Aorta (tissue), 5 donors: ENCODE measurements at regions not wholly inside any gene's neighbourhood (a gene's known extent, or its start where the extent isn't known, plus 50 kb on each side); places are given as distances from the start of the nearest gene placed in this dataset.
"Not testable (repeated sequence)": the region's sequence is repeated elsewhere in the genome, so short reads cannot be mapped to it uniquely, and the experiment has no call there.

ENCODE experiments used
- ATAC-seq: fragments of 200-7000 bp; cut with Tn5 transposase; one replicate; pipeline ENCODE4 v1.9.1; 2022; ENCODE audit warnings: moderate library complexity; ENCODE audit not compliant: low FRiP score
- DNase-seq, 2 donors: peaks; one replicate each; pipeline ENCODE4 v3.0.0-alpha.2; 2020
- H3K27ac ChIP-seq, 2 donors: one replicate each; pipeline ENCODE4 v1.5.1; 2013; ENCODE audit warnings: low read length in 2 of 2, mild to moderate bottlenecking in 2 of 2, moderate library complexity in 2 of 2, control low read depth in 1 of 2, inconsistent platforms in 1 of 2, low read depth in 1 of 2
- H3K27me3 ChIP-seq, 2 donors: one replicate each; pipeline ENCODE4 v1.6.1; 2013; ENCODE audit warnings: control low read depth in 1 of 2, low read length in 1 of 2, mild to moderate bottlenecking in 1 of 2, moderate library complexity in 1 of 2; ENCODE audit not compliant: insufficient read depth in 2 of 2, control insufficient read depth in 1 of 2
- H3K36me3 ChIP-seq, 2 donors: one replicate each; pipeline ENCODE4 v1.6.1; 2013; ENCODE audit warnings: control low read depth in 1 of 2, low read length in 1 of 2, mild to moderate bottlenecking in 1 of 2; ENCODE audit not compliant: insufficient read depth in 2 of 2, control insufficient read depth in 1 of 2
- H3K4me1 ChIP-seq, 2 donors: one replicate each; pipeline ENCODE4 v1.6.1; 2013; ENCODE audit warnings: low read length in 2 of 2, control low read depth in 1 of 2, mild to moderate bottlenecking in 1 of 2, moderate library complexity in 1 of 2; ENCODE audit not compliant: insufficient read depth in 2 of 2, control insufficient read depth in 1 of 2
- H3K4me3 ChIP-seq, 2 donors: one replicate each; pipeline ENCODE4 v1.5.1; 2013; ENCODE audit warnings: low read length in 2 of 2, control low read depth in 1 of 2, mild to moderate bottlenecking in 1 of 2
- H3K9me3 ChIP-seq: one replicate; pipeline ENCODE4 v1.6.1; 2013; ENCODE audit warnings: mild to moderate bottlenecking, low read length; ENCODE audit not compliant: control insufficient read depth
- WGBS, 2 donors: extraction: QIAGEN DNeasy Blood & Tissue Kit; methylation state at CpG; one replicate each; pipeline ENCODE4 v1.1.7; 2013; 5-methylcytosine and 5-hydroxymethylcytosine counted together
- intact Hi-C, 2 donors: fragments of 100-400 bp; cut with DNase I; formaldehyde crosslinking; loops; one replicate each; pipeline versions ENCODE4 v1.14.2 to v1.15.0; 2022
- donor health status: healthy with polysubstance abuse.
- donor health status: Bipolar disorder and iron deficiency.
- donor health status: DM: no; HTN: no; CAD: no.
- donor health status: DM: no; HTN: no; CAD: no.
- donor health status: DM: yes; HTN: yes; CAD: no.

DNA sequence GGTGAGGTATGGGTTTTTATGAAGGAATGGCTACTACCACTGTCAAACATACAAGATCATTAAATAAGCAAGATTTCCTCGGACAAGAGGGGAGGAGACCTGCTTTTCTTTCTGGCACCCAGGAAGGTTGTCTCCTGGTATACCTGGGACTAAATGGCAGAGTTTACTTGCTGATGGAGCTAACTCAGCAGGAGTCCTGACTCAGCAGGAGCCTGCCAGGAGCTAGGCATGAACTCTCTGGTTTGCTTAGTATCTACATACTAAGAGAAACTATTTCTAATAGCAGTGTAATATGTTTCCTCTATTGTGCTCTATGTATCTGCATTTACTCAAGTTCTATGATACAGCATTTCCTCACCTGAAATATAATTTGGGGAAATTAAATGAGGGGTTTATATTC lies 404.2 kb downstream of the RSL24D1 start:
- no peak for DNase-seq
- no peaks in the 10 kb centered on the region for H3K4me1 ChIP-seq
- H3K36me3 ChIP-seq: no peaks in the 10 kb centered on the region
- no peak overlapping the region for H3K4me3 ChIP-seq
- intact Hi-C loops: no loop called here
- no peak overlapping the region for H3K27ac ChIP-seq
- H3K9me3 ChIP-seq: no peaks in the 10 kb centered on the region
- H3K27me3 ChIP-seq: no peaks in the 10 kb centered on the region
- 79 to 81% methylated on average over 1 of the region's 1 CpG for WGBS, 2 donors
- ATAC-seq: no peak

GRCh38 chr15:54790693-54791092 lies 406.0 kb downstream of the RSL24D1 start:
- H3K4me1 ChIP-seq: no peaks in the 10 kb centered on the region
- intact Hi-C loops: no loop called here

DNA sequence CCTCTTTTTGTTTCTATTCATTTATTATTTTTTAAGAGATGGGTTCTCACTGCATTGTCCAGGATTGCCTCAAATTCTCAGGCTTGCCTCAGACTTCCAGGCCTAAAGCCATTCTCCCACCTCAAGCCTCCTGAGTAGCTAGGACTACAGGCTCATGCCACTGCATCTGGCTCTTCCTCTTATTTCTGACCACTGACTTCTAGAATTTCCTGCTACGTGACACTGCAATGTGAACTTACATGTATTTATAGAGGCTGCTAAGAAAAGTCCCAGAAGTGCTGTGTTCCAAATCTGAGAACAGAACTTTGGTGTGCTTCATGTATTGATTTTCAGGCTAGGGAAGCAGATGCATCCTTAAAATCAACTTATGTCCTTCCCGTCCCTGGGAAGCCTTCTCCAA lies 407.4 kb downstream of the RSL24D1 start:
- no peaks in the 10 kb centered on the region for H3K27me3 ChIP-seq
- H3K36me3 ChIP-seq: no peaks in the 10 kb centered on the region
- no peaks in the 10 kb centered on the region for H3K9me3 ChIP-seq
- H3K27ac ChIP-seq: peak overlapping the region in 1 of 2 donors; percentile 75
- intact Hi-C loops: loop anchor here in 1 of 2 donors (10.0 kb wide), 1 partner anchor 175 kb away; no protein-coding TSS in a partner anchor
- 43 to 47% methylated on average over 2 of the region's 2 CpGs for WGBS, 2 donors
- peak in 1 of 2 donors; percentile 21 for DNase-seq
- no peak for ATAC-seq
- no peaks in the 10 kb centered on the region for H3K4me1 ChIP-seq
- H3K4me3 ChIP-seq: no peak overlapping the region

More at GRCh38 chr15:54790693-54791092, 406.0 kb downstream of the RSL24D1 start:
- Histone ChIP-seq H3K9me3 (no peaks in the 10 kb centered on the region), H3K4me3 (no peak overlapping the region), H3K27me3 (no peaks in the 10 kb centered on the region), H3K36me3 (no peaks in the 10 kb centered on the region), H3K27ac (no peak overlapping the region)
- DNase-seq (no peak), ATAC-seq (no peak)
- 87 to 88% methylated on average over 1 of the region's 1 CpG for WGBS, 2 donors

GRCh38 chr15:54781220-54781619 lies 415.5 kb downstream of the RSL24D1 start:
- WGBS, 2 donors: 95 to 96% methylated on average over 22 to 26 of the region's 26 CpGs
- not testable (repeated sequence) for H3K36me3 ChIP-seq, DNase-seq, H3K4me3 ChIP-seq, H3K9me3 ChIP-seq, ATAC-seq, H3K27me3 ChIP-seq, H3K4me1 ChIP-seq, H3K27ac ChIP-seq
- intact Hi-C loops: loop anchor here in 1 of 2 donors (10.0 kb wide), 1 partner anchor 184 kb away; no protein-coding TSS in a partner anchor

DNA sequence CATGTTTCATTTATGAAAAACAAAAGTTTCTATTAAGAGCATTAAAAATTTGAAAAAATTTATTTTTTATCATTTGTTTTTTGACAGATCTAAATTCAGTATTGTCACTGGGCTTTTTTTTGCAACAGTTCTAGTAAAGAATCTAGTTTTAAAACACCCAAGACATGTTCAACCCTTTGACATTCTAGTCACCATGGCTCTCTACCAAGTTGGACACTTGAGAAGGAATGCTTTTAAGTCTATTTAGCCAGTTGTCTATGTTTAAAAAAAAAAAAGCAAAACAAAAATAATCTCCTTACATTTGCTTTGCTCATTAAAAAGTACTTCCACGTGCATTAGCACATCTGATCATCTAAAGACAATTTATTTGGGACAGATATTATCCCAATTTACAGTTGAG lies 417.5 kb downstream of the RSL24D1 start:
- Histone ChIP-seq H3K27ac (no peak overlapping the region), H3K4me3 (no peak overlapping the region), H3K27me3 (no peaks in the 10 kb centered on the region), H3K9me3 (no peaks in the 10 kb centered on the region), H3K36me3 (no peaks in the 10 kb centered on the region), H3K4me1 (no peaks in the 10 kb centered on the region)
- ATAC-seq: no peak
- intact Hi-C loops: no loop called here
- WGBS, 2 donors: 81 to 87% methylated on average over 1 of the region's 1 CpG
- no peak for DNase-seq

DNA sequence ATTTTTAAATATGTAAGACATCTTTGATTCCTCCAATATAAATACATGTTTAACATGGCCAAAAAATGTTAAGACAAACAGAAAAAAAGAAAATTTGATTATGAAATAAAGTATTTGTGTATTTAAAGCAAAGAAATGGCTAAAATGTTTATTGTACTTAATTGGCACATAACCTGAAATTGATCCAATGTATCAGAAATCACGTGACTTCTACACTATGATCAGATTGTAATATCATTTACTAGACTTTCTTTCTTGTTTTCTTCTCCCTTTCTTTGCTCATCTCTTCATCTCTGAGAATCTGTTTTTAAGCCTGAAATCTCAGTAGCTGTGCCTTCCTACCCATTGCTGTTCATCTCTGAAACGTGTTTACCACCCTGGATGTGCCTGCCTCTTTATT lies 420.3 kb downstream of the RSL24D1 start:
- DNase-seq (no peak), ATAC-seq (no peak)
- H3K27me3 ChIP-seq: no peaks in the 10 kb centered on the region
- no peak overlapping the region for H3K27ac ChIP-seq
- no peak overlapping the region for H3K4me3 ChIP-seq
- H3K4me1 ChIP-seq: no peaks in the 10 kb centered on the region
- H3K36me3 ChIP-seq: no peaks in the 10 kb centered on the region
- WGBS, 2 donors: 87 to 90% methylated on average over 2 of the region's 2 CpGs
- intact Hi-C loops: no loop called here
- no peaks in the 10 kb centered on the region for H3K9me3 ChIP-seq

DNA sequence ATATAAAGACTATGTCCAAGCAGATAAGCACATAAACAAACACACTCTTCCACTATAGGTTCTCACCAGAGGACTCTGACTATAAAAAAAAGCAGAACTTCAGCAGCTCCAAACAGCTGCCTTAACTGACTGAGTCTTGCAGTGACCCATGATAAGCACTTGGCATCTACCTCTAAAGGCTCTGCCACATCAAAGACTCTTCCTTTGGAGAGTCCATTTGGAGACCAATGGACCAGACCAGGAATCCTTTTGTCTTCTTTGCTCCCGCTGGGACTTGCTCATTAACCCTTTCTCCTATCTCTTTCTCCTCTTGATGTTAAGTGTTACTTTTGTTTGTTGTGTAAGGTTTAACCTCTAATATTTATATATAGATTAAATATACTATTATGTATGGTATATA lies 424.1 kb downstream of the RSL24D1 start:
- no peaks in the 10 kb centered on the region for H3K27me3 ChIP-seq
- no peak overlapping the region for H3K4me3 ChIP-seq
- H3K4me1 ChIP-seq: no peaks in the 10 kb centered on the region
- DNase-seq: no peak
- no peak for ATAC-seq
- 95 to 96% methylated on average over 1 of the region's 1 CpG for WGBS, 2 donors
- no peaks in the 10 kb centered on the region for H3K36me3 ChIP-seq
- no peak overlapping the region for H3K27ac ChIP-seq
- H3K9me3 ChIP-seq: no peaks in the 10 kb centered on the region
- intact Hi-C loops: no loop called here

DNA sequence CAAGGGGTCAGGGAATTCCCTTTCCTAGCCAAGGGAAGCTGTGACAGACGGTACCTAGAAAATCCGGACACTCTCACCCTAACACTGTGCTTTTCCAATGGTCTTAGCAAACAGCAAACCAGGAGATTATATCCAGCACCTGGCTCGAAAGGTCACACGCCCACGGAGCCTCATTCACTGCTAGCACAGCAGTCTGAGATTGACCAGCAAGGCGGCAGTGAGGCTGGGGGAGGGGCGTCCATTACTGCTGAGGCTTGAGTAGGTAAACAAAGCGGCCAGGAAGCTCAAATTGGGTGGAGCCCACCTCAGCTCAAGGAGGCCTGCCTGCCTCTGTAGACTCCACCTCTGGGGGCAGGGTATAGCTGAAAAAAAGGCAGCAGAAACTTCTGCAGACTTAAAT lies 447.3 kb downstream of the RSL24D1 start:
- H3K27ac ChIP-seq, H3K36me3 ChIP-seq, ATAC-seq, H3K27me3 ChIP-seq, H3K9me3 ChIP-seq, H3K4me3 ChIP-seq, H3K4me1 ChIP-seq, DNase-seq, intact Hi-C loops: not testable (repeated sequence)
- WGBS, 2 donors: 93% methylated on average over 8 of the region's 8 CpGs

- ATAC-seq (no peak), DNase-seq (no peak)
- intact Hi-C loops: no loop called here
- WGBS, 2 donors: 93% methylated on average over 9 of the region's 9 CpGs
- no peaks in the 10 kb centered on the region for H3K27me3 ChIP-seq
- H3K4me3 ChIP-seq: no peak overlapping the region
- no peaks in the 10 kb centered on the region for H3K9me3 ChIP-seq
- no peak overlapping the region for H3K27ac ChIP-seq
- H3K36me3 ChIP-seq: no peaks in the 10 kb centered on the region
- H3K4me1 ChIP-seq: no peaks in the 10 kb centered on the region
Measured at GRCh38 chr15:54722342-54722986, 474.3 kb downstream of the RSL24D1 start.
